ENCODE measurements at regions not wholly inside any gene's neighbourhood (a gene's known extent, or its start where the extent isn't known, plus 50 kb on each side); places are given as distances from the start of the nearest gene placed in this dataset.

DNA sequence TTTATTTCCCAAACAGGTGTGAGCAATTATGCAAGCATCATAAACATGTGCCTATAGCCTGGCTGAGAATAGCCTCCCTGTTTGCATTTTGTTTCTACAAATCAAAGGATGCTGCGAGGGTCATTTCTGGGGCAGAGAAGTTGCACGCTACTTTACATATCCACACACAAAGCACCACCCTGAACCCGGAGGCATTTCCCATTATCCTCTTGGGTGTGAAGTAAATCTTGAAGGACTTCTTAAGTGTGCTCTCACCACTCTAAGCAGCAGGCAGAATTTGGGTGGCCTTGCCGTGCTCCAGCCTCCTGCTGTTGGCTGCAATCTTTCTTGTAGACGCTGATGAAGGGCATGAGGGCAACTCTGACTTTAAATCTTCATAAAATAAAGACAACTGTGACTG is 124.0 kb upstream of the TLE4 start:
- intact Hi-C loops (cut with DNase I) = no loop called here
- TF ChIP-seq EP300 (IDR thresholded peaks at IDR 0.05) (no peak), POLR2AphosphoS5 (IDR thresholded peaks at IDR 0.05) (no peak)
- H3K9me3 ChIP-seq = peaks cover 0 to 3% (median 0%) of the 10 kb centered on the region in 4 donors
- no peak overlapping the region for H3K27ac ChIP-seq
- 38 to 55% methylated on average over 5 of the region's 5 CpGs for WGBS, 2 donors
- no peaks in the 10 kb centered on the region for H3K4me1 ChIP-seq
- no peaks in the 10 kb centered on the region for H3K36me3 ChIP-seq
- no peaks in the 10 kb centered on the region for H3K27me3 ChIP-seq
- no peak overlapping the region for H3K4me3 ChIP-seq
- no peak for DNase-seq

- TF ChIP-seq POLR2AphosphoS5 (IDR thresholded peaks at IDR 0.05) (no peak), CTCF (IDR thresholded peaks at IDR 0.05) (no peak)
- Histone ChIP-seq H3K4me1 (no peaks in the 10 kb centered on the region), H3K4me3 (no peak overlapping the region), H3K27ac (no peak overlapping the region), H3K36me3 (no peaks in the 10 kb centered on the region), H3K9me3 (peaks cover 0 to 3% (median 0%) of the 10 kb centered on the region in 4 donors), H3K27me3 (no peaks in the 10 kb centered on the region)
- intact Hi-C loops (cut with DNase I) = no loop called here
- DNase-seq = no peak
Observed at GRCh38 chr9:79452265-79452664, 119.5 kb upstream of the TLE4 start.

- no peak for TF ChIP-seq EP300 (IDR thresholded peaks at IDR 0.05)
- TF ChIP-seq POLR2A (IDR thresholded peaks at IDR 0.05) = no peak
- no peak for TF ChIP-seq POLR2AphosphoS5 (IDR thresholded peaks at IDR 0.05)
- intact Hi-C loops (cut with DNase I) = no loop called here
- 42 to 65% methylated on average over 3 of the region's 3 CpGs for WGBS, 2 donors
Observed at GRCh38 chr9:79461712-79462111, 110.1 kb upstream of the TLE4 start.

DNA sequence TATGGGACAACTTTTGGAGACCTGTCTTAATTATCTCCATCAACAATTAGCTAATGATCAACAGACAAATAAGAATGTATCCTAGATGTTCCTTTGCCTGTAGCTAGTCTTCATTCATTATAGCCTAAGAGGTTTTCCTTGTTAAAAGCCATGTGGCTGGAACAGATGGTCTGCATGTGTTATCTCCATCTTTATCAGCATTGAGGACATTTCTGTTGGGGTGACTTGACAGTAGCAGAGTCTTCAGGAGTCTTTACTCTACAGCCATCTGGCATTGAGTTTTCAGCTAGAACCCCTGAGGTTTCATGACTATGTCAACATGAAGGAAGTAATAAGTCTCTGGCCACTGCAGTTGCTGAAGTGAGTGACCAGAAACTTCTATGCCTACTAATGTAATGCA is 106.6 kb upstream of the TLE4 start:
- intact Hi-C loops (cut with DNase I) = no loop called here
- H3K36me3 ChIP-seq = no peaks in the 10 kb centered on the region
- H3K27ac ChIP-seq = no peak overlapping the region
- H3K27me3 ChIP-seq = no peaks in the 10 kb centered on the region
- DNase-seq = no peak
- no peaks in the 10 kb centered on the region for H3K9me3 ChIP-seq
- TF ChIP-seq EP300 (IDR thresholded peaks at IDR 0.05) (no peak), POLR2AphosphoS5 (IDR thresholded peaks at IDR 0.05) (no peak), POLR2A (IDR thresholded peaks at IDR 0.05) (no peak)
- no peaks in the 10 kb centered on the region for H3K4me1 ChIP-seq
- no peak overlapping the region for H3K4me3 ChIP-seq

More at GRCh38 chr9:79461712-79462111, 110.1 kb upstream of the TLE4 start:
- no peak for DNase-seq
- Histone ChIP-seq H3K9me3 (no peaks in the 10 kb centered on the region), H3K4me3 (no peak overlapping the region), H3K27me3 (no peaks in the 10 kb centered on the region), H3K36me3 (no peaks in the 10 kb centered on the region), H3K4me1 (no peaks in the 10 kb centered on the region), H3K27ac (no peak overlapping the region)

DNA sequence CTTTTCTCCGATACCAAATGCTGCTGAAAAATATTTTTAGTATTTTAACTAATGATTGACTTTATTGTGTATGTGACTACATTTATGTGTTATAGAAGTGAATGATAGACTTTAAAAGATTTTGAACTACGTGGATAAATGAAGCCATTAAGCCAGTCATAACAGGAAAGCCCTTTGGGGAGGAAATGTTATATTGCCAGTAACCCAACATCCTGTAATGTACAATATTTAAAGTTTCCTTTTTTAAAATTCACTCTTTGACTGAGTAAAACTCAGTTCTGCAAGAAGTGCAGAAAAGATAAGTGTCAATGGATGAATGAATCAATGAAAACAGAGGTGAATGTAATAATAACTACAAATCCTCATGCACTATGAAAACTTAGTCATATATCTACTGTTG is 102.6 kb upstream of the TLE4 start:
- H3K4me3 ChIP-seq = no peak overlapping the region
- DNase-seq = no peak
- intact Hi-C loops (cut with DNase I) = no loop called here
- H3K36me3 ChIP-seq = no peaks in the 10 kb centered on the region
- TF ChIP-seq POLR2A (IDR thresholded peaks at IDR 0.05) = no peak
- TF ChIP-seq EP300 (IDR thresholded peaks at IDR 0.05) = no peak
- no peak for TF ChIP-seq POLR2AphosphoS5 (IDR thresholded peaks at IDR 0.05)
- TF ChIP-seq CTCF (IDR thresholded peaks at IDR 0.05) = no peak
- H3K4me1 ChIP-seq = no peaks in the 10 kb centered on the region
- no peak overlapping the region for H3K27ac ChIP-seq
- H3K27me3 ChIP-seq = no peaks in the 10 kb centered on the region
- H3K9me3 ChIP-seq = no peaks in the 10 kb centered on the region
- WGBS, 2 donors = 63 to 87% methylated on average over 2 of the region's 2 CpGs

- intact Hi-C loops (cut with DNase I) = no loop called here
- Histone ChIP-seq H3K27me3 (no peaks in the 10 kb centered on the region), H3K4me3 (no peak overlapping the region), H3K4me1 (no peaks in the 10 kb centered on the region), H3K9me3 (no peaks in the 10 kb centered on the region), H3K36me3 (no peaks in the 10 kb centered on the region), H3K27ac (no peak overlapping the region)
- 87% methylated on average over 2 of the region's 2 CpGs for WGBS, 2 donors
- no peak for DNase-seq
- TF ChIP-seq CTCF (IDR thresholded peaks at IDR 0.05) = no peak
- no peak for TF ChIP-seq EP300 (IDR thresholded peaks at IDR 0.05)
- TF ChIP-seq POLR2AphosphoS5 (IDR thresholded peaks at IDR 0.05) = no peak
- TF ChIP-seq POLR2A (IDR thresholded peaks at IDR 0.05) = no peak
Observed at GRCh38 chr9:79470954-79471353, 100.8 kb upstream of the TLE4 start.
